GM21390 (cell line): ENCODE measurements at regions not wholly inside any gene's neighbourhood (a gene's known extent, or its start where the extent isn't known, plus 50 kb on each side); places are given as distances from the start of the nearest gene placed in this dataset.
"Not testable (repeated sequence)": the region's sequence is repeated elsewhere in the genome, so short reads cannot be mapped to it uniquely, and the experiment has no call there.

ENCODE experiments used
- ATAC-seq: cut with Tn5 transposase; IDR thresholded peaks from one replicate; pipeline ENCODE4 v1.9.1; 2021; ENCODE audit not compliant: unreplicated experiment

- no peak for ATAC-seq
Measured at GRCh38 chr1:209191262-209191634, 392.3 kb upstream of the CAMK1G start.

- ATAC-seq, result no peak
Measured at GRCh38 chr1:209196140-209196539, 387.4 kb upstream of the CAMK1G start.

- no peak for ATAC-seq
Measured at GRCh38 chr1:209198961-209199750, 384.4 kb upstream of the CAMK1G start.

GRCh38 chr1:209199822-209200221, 383.7 kb upstream of the CAMK1G start:
- no peak for ATAC-seq

GRCh38 chr1:209202321-209202720, 381.2 kb upstream of the CAMK1G start:
- ATAC-seq, result not testable (repeated sequence)

- no peak for ATAC-seq
Measured at GRCh38 chr1:209202830-209203532, 380.5 kb upstream of the CAMK1G start.

- no peak for ATAC-seq
Measured at GRCh38 chr1:209203533-209203895, 380.0 kb upstream of the CAMK1G start.

- ATAC-seq, result no peak
Measured at GRCh38 chr1:209205039-209205438, 378.5 kb upstream of the CAMK1G start.

- ATAC-seq, result no peak
Measured at GRCh38 chr1:209207126-209207700, 376.3 kb upstream of the CAMK1G start.

GRCh38 chr1:209207701-209208286, 375.7 kb upstream of the CAMK1G start:
- ATAC-seq, result peak; percentile 79

- ATAC-seq, result no peak
Measured at GRCh38 chr1:209208648-209209047, 374.9 kb upstream of the CAMK1G start.

- no peak for ATAC-seq
Measured at GRCh38 chr1:209213989-209214388, 369.5 kb upstream of the CAMK1G start.

GRCh38 chr1:209215826-209216225, 367.7 kb upstream of the CAMK1G start:
- no peak for ATAC-seq

GRCh38 chr1:209218113-209218512, 365.4 kb upstream of the CAMK1G start:
- ATAC-seq, result no peak

- ATAC-seq, result no peak
Measured at GRCh38 chr1:209218981-209219380, 364.5 kb upstream of the CAMK1G start.

- no peak for ATAC-seq
Measured at GRCh38 chr1:209219791-209220524, 363.6 kb upstream of the CAMK1G start.

- no peak for ATAC-seq
Measured at GRCh38 chr1:209222826-209223225, 360.7 kb upstream of the CAMK1G start.

- ATAC-seq, result no peak
Measured at GRCh38 chr1:209223791-209224190, 359.7 kb upstream of the CAMK1G start.

- ATAC-seq, result no peak
Measured at GRCh38 chr1:209224886-209225285, 358.6 kb upstream of the CAMK1G start.

- no peak for ATAC-seq
Measured at GRCh38 chr1:209227171-209227570, 356.3 kb upstream of the CAMK1G start.

- no peak for ATAC-seq
Measured at GRCh38 chr1:209227941-209228340, 355.6 kb upstream of the CAMK1G start.
